AG09309 (cell line): ENCODE measurements at regions not wholly inside any gene's neighbourhood (a gene's known extent, or its start where the extent isn't known, plus 50 kb on each side); places are given as distances from the start of the nearest gene placed in this dataset.

ENCODE experiments used
- DNase-seq: peaks from one replicate; pipeline ENCODE4 v3.0.0-alpha.2; 2010; ENCODE audit warnings: low read depth
- H3K4me3 ChIP-seq: 2 replicates; pipeline ENCODE4 v1.5.1; 2011; ENCODE audit warnings: mild to moderate bottlenecking, low read depth, low read length, moderate library complexity; ENCODE audit not compliant: control insufficient read depth
- TF ChIP-seq, protein P1 (sequence below): IDR thresholded peaks from 2 replicates; pipeline ENCODE4 v1.5.1; 2011; ENCODE audit warnings: mild to moderate bottlenecking, low read depth, low read length, inconsistent platforms; ENCODE audit not compliant: insufficient read depth, control insufficient read depth; ENCODE audit errors: missing control alignments

DNA sequence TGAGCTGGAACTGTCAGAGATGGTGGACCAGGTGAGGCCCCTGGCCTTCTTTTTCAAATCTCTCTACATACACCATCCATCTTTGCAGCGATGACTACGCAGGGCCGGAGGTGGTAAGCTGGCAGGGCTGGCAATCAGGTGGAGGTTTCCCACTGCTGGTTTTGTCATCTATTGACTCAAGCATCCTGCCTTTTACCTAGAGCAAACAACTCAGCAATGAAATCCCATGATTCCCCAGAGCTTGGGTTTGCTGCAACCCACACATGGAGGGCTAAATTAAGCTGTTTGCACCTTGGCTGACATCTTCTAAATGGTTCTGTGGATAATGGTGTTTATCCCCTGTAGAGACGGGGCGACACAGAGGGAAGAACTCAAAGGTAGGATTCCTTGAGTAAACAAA is 170.2 kb downstream of the SCP2D1 start:
- TF ChIP-seq, protein P1, sequence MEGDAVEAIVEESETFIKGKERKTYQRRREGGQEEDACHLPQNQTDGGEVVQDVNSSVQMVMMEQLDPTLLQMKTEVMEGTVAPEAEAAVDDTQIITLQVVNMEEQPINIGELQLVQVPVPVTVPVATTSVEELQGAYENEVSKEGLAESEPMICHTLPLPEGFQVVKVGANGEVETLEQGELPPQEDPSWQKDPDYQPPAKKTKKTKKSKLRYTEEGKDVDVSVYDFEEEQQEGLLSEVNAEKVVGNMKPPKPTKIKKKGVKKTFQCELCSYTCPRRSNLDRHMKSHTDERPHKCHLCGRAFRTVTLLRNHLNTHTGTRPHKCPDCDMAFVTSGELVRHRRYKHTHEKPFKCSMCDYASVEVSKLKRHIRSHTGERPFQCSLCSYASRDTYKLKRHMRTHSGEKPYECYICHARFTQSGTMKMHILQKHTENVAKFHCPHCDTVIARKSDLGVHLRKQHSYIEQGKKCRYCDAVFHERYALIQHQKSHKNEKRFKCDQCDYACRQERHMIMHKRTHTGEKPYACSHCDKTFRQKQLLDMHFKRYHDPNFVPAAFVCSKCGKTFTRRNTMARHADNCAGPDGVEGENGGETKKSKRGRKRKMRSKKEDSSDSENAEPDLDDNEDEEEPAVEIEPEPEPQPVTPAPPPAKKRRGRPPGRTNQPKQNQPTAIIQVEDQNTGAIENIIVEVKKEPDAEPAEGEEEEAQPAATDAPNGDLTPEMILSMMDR, result no peak
- DNase-seq, result no peak
- H3K4me3 ChIP-seq, result no peak overlapping the region

DNA sequence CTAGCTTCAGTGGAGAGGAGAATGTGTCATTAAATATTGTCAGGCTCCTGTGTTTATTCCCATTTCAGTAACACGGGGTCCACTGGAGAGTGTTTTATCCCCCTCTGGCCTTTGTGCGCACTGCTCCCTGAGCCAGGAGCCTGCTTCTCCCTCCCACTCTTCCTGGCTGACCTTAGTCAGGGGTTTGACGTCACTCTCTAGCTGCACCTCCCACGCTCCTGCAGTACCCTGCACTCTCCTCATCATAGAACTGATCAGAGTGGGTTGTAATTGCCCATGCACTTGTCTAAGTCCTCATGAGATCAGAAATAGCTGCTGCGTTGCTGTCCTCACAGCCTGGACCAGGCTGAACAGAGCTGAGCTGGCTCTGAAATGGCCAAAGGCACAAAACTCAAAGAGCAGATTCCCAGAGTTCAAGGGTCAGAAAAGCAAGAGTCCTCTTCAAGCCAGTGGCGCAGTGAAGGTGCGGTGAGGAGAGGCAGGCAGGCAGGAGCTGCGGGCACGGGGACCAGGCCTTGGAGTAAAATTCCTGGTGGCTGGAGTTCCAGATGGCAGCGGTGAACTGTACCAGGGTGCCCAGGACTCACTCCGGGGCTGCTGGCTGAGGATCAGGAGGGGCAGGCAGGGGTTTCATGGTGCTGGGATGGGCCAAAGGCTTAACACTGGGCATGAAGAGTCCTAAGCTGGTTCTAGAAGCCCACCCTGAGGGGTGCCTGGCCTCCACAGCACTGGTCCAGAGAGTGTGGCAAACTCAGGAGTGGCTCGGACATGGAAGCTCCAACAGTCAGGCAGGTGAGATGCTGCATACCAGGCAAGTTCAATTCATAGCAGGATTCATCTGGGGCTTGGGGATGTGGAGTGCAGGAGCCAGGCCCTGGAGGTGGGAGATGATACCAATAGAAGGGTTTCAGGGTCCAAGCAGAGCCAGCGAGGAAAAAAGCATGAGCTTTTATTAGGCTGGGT is 170.9 kb downstream of the SCP2D1 start:
- no peak for DNase-seq
- TF ChIP-seq, protein P1, result no peak
- no peak overlapping the region for H3K4me3 ChIP-seq

DNA sequence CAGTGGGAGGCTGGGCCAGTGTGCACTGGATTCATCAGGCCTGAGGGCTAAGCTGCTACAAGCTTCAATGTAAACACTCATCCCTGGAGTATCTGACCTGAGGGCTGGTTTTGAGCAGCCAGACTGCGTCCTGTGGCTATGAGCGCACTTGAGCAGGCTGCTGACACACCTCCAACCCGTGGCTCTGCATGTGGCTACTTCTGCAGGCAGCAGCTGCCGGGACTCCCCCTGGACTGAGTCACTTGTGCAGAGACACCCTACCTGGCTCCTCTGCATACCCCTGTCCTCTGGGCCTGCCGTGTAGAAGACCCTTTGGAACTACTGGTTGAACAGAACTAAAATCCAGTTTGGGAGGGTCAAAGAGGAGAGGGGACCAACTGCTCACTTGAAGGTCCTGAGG is 172.0 kb downstream of the SCP2D1 start:
- DNase-seq, result no peak
- TF ChIP-seq, protein P1, result no peak
- no peak overlapping the region for H3K4me3 ChIP-seq

DNA sequence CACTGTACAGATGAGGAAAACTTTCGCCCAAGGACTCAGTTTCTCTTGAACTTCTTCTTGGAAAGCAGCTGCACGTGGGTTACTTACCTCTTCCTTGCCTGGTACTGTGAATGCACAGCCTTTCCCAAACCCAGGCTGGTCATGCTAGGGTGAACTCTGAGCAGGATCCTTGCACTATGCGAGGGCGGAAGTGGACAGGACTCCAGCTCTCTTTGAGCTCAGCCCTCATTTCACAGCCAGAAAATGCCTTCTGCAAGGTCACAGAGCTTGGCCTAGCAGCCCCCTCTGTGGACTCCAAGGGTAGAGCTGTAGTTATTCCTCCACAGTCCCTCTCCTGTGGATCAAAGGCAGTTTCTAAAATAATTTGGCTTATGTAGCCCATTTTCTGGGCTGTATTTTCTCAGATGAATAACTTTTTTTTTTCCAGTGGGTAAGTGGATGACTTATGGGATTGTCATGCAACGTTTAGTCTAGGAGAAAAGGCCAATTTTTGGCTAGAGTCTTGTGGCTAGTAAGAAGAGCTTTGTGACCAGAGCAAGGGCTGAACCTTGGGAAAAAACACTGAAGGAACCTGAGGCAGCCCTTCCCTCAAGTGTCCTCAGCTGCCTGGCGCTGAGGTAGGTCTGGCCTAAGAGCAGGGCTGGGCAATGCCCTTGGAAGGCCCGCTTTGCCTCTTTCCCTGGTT is 172.7 kb downstream of the SCP2D1 start:
- no peak for DNase-seq
- TF ChIP-seq, protein P1, result no peak
- H3K4me3 ChIP-seq, result no peak overlapping the region

DNA sequence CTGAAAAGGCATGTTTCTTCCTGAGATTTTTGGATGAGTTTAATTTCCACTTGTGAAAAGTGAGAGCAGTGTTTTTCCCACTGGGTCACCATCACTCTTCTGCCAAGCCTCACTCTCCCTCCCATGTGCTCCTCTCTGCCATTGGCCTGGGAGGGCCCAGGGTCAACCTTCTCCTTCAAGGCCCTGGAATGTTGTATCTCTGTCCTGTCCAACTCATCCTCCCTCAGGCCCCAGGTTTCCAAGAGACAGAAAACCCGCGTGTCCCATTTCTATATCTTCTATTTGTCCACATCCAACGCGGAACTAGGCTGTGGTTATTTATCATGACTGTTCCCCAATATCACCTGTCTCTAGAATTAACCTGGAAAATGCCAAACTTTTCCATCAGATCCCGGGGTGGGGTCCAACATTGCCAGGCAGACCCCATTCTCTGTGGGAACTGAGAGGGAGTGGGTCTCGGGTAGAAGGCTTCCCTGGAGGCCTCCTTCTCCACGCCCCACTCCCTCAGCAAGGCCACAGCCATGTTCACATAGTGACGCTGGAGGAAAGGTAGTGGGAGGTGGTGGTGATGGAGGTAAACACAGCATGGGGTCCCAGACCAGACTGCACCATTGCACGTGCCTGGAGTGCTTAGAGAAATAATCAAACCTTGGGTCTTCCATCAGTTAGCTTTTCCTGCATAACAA is 173.5 kb downstream of the SCP2D1 start:
- TF ChIP-seq, protein P1, result no peak
- no peak for DNase-seq
- H3K4me3 ChIP-seq, result no peak overlapping the region

DNA sequence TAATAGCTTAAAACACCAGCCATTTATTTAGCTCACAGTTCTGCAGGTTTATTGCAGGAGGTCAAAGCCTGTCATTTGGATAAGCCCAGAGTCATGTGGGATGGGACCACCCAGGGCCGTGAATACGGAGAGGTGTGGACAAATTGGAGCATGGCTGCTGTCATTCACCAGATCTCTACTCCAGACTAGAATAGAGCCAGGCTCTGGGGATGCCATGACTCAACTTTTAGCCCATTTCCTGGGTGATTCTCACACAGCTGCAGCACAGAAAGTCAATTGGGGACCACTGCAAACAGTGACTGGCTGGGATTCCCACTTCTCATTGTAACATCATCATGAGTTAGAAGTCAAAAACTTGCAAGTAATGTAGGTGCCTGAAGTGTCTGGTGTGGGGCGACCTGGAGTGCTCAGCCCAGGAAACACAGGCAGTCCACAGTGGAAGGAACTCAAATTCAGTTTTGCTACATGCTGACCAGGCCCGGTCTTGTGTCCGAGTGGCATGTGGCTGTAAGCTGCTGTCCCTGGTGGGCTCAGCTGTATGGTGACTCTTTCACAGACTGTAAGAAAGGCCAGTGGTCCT is 174.3 kb downstream of the SCP2D1 start:
- H3K4me3 ChIP-seq, result no peak overlapping the region
- TF ChIP-seq, protein P1, result no peak
- no peak for DNase-seq
